GM18499 (cell line): ENCODE measurements at regions not wholly inside any gene's neighbourhood (a gene's known extent, or its start where the extent isn't known, plus 50 kb on each side); places are given as distances from the start of the nearest gene placed in this dataset.

Experiments
- ATAC-seq: cut with Tn5 transposase; IDR thresholded peaks from one replicate; pipeline ENCODE4 v1.9.1; 2021; ENCODE audit warnings: moderate number of reproducible peaks; ENCODE audit not compliant: insufficient read depth, unreplicated experiment

GRCh38 chr9:75602060-75602459, 288.4 kb upstream of the PCSK5 start:
- ATAC-seq, result no peak

DNA sequence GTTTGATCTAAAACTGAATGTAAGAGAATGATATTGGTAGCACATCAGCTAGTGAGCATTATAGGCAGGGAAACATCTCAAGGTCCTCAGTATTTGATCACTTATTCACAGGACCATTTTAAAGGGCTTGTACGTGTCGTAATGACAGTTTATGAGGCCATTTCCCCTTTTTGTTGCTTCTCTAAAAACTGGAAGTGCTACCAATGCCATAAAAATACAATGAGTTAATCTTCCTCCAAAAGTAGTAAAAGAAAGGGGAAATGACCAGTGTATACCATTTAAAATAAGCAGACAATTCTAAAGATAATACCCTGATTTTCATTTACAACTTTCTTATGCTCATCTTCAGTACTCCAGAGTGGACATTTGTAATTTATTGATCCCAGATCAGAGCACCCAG, 285.8 kb upstream of the PCSK5 start:
- no peak for ATAC-seq

- ATAC-seq, result no peak
Measured at GRCh38 chr9:75607521-75607920, 283.0 kb upstream of the PCSK5 start.

DNA sequence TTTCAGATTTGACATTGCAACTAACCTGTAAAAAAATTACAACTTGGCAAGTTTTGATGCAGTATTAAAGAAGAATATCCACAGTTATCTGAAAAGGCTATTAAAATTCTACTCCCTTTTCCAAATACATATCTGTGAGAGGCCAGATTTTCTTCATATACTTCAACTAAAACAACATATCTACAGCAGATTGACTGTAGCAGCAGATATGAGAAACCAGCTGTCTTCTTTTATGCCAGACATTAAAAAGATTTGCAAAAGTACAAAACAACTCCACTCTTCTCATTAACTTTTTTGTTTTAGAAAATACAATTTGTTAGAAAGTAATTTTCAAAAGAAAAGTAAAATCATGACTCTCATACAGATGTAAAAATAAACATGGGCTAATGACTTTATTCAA, 281.1 kb upstream of the PCSK5 start:
- ATAC-seq, result no peak

DNA sequence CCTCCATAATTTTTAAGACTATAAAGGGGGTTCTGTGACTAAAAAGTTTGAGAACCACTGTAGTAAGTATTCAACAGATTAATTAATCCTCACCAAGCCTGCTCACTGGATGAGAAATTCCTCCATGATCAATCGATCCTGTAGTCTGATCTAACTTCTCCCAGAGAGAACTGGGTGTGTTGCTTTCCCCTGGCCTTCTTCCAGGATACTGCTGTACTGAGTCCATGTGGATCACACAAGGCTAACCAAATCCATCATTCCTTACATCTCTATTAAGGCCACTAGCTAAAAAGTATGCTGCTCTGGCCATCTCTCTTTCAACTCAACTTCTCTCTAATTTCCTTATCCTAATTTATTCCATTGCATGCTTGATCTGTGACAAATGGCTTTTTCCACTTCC, 280.2 kb upstream of the PCSK5 start:
- no peak for ATAC-seq

DNA sequence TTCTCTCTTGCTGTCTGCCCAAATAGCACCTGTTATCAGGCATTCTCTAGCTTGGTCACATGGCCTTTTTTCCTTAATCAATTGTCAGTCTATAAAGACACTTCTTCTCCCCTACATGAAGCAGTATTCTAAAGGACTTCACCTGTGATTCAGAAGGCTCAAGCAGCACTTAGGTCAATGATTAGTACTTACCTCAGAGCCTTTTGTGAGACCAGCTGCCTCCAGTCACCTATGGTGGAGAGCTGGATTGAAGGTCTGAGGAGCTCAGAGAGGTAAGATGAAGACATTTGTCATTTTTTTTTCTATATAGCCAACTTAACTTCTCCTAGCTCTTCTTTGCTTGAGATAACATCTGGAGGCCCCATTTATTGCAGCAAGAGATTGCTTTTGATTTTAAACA, 278.3 kb upstream of the PCSK5 start:
- ATAC-seq, result no peak

DNA sequence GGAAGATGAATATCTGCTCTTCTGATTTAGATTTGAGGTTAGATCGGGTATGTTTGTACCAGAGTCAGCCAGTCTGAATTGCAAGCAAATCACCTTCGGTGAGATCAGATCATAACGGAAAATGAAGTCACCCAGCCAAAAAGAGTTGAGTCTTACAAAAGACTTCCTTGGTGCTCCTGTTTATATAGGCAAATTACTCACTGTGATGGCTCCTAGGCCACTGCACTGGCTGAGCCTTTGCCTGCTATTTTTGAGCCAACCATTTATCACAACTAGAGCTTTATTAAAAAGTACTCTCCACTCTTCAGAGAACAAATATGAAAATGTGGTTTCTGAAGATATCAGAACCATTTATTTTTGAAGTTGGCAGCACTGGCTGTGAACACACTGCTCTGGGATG, 277.7 kb upstream of the PCSK5 start:
- ATAC-seq, result no peak

DNA sequence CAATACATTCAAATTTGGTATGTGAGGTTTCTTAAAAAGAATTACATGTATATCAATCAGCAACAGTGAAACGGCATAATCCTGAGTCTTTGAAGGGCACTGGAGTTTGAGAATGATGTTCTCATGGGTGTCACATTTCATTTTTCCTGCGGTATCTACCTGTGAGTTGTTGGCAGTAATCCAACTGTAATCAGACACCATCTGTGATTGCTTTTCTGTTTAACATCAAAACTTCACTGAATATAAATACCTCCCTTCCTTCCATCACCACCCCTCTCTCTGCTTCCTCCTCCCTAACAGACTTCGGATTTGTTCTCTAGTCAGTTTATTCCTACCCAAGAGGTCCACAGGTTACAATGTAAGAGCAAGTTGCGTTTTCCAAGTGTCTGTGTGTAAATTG, 275.2 kb upstream of the PCSK5 start:
- no peak for ATAC-seq

- ATAC-seq, result no peak
Measured at GRCh38 chr9:75616052-75616451, 274.4 kb upstream of the PCSK5 start.

DNA sequence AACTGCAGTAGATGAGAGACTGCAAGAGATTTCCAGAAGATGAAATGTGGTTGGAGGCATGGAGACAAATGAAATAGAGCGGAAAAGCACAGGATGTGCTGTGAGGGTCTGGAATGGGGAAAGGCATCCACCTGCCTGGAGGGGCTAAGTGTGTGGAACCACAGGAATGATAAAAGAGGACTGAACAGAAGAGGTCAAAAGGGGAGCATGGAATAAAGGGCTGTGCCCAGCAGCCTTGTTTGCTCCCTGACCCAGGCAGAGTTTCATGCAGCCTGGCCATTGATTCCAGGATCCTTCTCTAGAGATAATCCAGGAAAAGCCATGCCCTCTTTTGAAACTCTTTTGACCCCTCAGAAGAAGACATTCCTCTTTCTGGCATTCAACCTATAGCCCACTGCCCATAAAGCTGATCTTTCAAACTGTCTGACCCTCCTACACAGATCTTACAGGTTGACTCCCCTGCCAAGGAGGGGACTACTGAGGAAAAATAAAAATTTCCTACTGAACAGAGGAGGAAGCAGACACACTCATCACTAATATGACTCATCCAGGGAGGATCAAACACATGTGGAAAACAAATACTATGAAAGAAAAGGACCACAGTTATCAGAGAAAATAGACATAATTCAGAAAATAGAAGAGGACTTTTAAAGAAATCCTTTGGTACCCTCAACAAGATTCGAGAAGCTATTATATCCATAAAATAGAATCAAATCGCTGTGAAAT, 273.5 kb upstream of the PCSK5 start:
- no peak for ATAC-seq

DNA sequence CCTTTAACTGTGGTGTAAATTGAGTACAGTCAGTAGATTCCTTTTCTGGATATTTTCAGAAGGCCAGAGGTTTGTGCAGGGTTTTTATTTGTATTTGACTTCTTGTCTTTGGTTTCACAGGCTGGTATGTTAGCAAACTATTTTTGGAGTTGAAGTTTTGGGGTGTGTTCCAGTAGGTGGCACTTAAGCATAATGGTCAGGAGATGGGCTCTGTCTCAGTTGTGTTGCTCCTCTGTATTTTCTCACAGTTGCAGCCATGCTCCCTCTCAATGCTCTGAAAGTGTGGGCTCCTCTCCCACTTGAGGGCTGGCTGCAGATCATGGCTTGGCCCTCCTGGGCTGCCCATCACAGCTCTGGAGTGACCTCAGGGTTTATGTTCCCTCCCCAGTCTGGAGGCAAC, 267.0 kb upstream of the PCSK5 start:
- ATAC-seq, result no peak

DNA sequence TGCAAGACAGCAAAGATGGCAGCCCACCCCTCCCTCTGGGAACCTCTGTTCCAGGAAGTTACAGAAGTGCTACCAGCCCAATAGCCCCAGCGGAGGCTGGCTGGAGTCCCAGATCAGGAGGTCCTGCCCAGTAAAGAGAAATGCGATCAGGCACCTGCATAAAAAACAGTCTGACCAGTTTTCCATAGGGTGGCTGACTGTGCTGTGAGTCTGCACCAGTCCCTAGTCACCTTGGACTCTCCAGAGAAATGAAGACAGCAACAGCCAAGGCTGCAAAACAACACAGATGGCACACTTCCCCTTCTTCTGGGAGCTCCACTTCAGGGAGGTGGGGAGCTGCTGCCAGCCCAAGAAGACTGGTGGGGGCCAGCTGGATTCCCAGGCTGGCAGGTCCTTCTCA, 265.5 kb upstream of the PCSK5 start:
- no peak for ATAC-seq

DNA sequence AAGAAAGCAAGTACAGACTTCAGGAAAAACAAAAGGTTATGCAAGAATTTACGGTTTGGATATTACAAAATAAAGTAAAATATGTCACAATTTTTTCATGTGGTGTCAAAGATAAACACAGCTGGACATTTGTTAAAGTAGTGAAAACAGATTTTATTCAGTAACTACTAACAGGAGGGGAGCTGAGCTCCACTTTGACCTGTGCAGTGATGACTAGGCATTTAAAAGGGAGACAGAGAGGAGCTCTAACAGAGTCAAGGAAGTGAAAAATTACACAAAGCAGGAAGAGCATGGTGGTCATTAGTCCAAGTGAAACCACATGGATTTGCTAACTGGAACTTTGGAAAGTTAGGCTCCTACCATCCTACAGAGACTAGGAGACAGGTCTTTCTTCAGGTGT, 263.6 kb upstream of the PCSK5 start:
- ATAC-seq, result no peak

DNA sequence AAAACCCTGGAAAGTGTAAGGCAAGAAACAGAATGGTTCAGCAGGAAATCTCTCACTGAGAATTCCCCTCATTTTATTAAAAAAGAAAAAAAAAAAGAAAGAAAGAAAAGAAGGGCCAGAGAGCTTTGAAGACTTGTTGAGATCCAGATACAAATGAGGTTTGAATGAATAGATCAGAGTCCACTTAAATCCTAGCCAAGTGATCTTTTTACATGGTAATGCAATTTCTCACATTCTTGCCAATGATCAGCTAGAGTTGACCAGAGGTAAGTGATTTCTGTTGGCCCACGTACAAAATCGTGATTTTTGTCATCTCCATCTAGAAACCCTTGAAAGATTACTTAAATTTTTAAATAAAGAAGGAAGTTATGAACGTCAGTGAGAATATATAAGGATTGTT, 261.5 kb upstream of the PCSK5 start:
- ATAC-seq, result no peak

DNA sequence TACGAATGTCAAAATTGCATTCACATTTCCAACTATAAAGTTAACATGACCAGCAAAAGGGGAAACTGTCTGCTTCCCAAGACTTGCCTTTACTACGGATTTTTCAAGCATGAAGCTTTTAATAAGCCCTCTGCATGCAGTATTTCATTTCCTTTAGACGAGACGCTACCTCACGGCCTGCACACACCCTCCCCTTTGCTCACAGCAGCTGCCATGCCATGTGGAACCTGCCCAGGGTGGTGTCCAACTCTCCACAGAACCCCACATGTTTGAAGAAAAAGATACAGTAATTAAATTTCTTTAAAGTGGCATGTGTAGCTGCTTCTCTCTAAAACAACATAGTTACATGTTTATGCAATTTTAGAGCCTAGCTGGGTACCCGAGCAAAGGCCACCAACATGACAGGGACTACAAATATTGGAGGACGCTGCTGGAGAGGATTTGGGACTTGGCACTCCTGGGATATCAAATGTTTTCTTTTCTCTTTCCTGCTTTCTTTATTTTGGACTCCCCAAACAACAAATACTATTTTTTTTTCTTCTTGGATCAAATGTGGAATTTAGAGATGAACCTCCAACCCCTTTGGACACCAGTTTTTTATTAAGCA, 256.9 kb upstream of the PCSK5 start:
- ATAC-seq, result no peak

- ATAC-seq, result no peak
Measured at GRCh38 chr9:75636427-75637045, 253.9 kb upstream of the PCSK5 start.

GRCh38 chr9:75639971-75640610, 250.4 kb upstream of the PCSK5 start:
- no peak for ATAC-seq

GRCh38 chr9:75642522-75642921, 248.0 kb upstream of the PCSK5 start:
- ATAC-seq, result no peak

- ATAC-seq, result no peak
Measured at GRCh38 chr9:75644649-75645048, 245.8 kb upstream of the PCSK5 start.

GRCh38 chr9:75648034-75648433, 242.4 kb upstream of the PCSK5 start:
- no peak for ATAC-seq

GRCh38 chr9:75649060-75649459, 241.4 kb upstream of the PCSK5 start:
- ATAC-seq, result no peak
